SK-N-MC (cell line): ENCODE measurements at regions not wholly inside any gene's neighbourhood (a gene's known extent, or its start where the extent isn't known, plus 50 kb on each side); places are given as distances from the start of the nearest gene placed in this dataset.

Source experiments
- DNase-seq: peaks from one replicate; pipeline ENCODE4 v3.0.0-alpha.2; 2011; ENCODE audit warnings: low read depth, low spot score
- H3K27ac ChIP-seq: fragments of 200-600 bp; sonication (generic); 2 replicates; pipeline ENCODE4 v1.5.1; 2016; ENCODE audit warnings: mixed run types
- H3K36me3 ChIP-seq: fragments of 200-600 bp; sonication (generic); 2 replicates; pipeline ENCODE4 v1.6.1; 2017; ENCODE audit warnings: antibody characterized with exemption, low read length, mixed read lengths; ENCODE audit not compliant: insufficient read depth
- H3K4me3 ChIP-seq: fragments of 200-600 bp; sonication (generic); 2 replicates; pipeline ENCODE4 v1.5.1; 2016
- H3K9ac ChIP-seq: fragments of 200-600 bp; sonication (generic); 2 replicates; pipeline ENCODE4 v1.8.0; 2017; ENCODE audit warnings: mixed run types, mixed read lengths; ENCODE audit not compliant: insufficient read length
- H3K9me3 ChIP-seq: fragments of 200-600 bp; sonication (generic); 2 replicates; pipeline ENCODE4 v1.6.1; 2017; ENCODE audit warnings: low read depth, mild to moderate bottlenecking, antibody characterized with exemption, low read length, moderate library complexity, mixed read lengths
- EZH2 ChIP-seq: fragments of 200-600 bp; sonication (generic); IDR thresholded peaks from one replicate; pipeline ENCODE4 v1.6.1; 2017; ENCODE audit warnings: antibody characterized with exemption
- FOXP2 ChIP-seq: optimal IDR thresholded peaks from 2 replicates; pipeline ENCODE3; 2011; ENCODE audit warnings: mild to moderate bottlenecking, moderate library complexity; ENCODE audit not compliant: insufficient read depth; ENCODE audit errors: extremely low read length, control extremely low read depth
- POLR2AphosphoS5 ChIP-seq: IDR thresholded peaks from 2 replicates; pipeline ENCODE4 v1.6.1; 2012; ENCODE audit warnings: mild to moderate bottlenecking, low read depth, low read length, borderline replicate concordance

DNA sequence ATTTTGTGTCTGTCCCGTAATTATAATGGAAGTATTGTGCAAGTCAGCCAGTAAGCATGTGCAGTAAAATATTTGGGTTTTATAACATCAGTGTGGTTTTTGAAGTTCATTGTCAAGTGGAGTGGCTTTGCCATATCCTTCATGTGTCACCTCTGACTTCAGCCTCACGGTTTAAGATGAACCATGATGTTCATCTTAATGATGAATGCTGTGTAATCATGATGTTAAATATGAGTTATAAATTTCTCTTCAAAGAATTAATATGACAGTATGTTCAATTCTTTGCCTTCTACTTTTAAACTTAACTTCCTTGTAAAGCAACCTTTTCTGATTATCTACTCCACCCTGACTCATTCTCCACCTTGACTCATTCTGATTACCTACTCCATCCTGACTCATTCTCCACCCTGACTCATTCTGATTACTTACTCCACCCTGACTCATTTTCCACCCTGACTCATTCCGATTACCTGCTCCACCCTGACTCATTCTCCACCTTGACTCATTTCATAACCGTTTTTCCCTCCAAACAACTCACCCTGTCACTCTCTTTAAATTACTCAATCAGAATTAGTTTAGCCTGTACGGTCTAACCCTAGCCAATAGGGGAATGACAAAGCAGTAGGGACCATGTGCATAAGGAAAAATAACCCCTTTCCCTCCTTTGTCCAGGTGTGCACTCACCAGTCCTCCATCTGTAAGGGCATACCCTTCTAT is 50.3 kb upstream of the ANKRD10 start:
- no peak for DNase-seq
- Histone ChIP-seq H3K9me3 (no peaks in the 10 kb centered on the region), H3K36me3 (no peaks in the 10 kb centered on the region), H3K27ac (no peak overlapping the region), H3K9ac (no peak overlapping the region), H3K4me3 (no peak overlapping the region)
- TF ChIP-seq EZH2 (no peak), POLR2AphosphoS5 (no peak), FOXP2 (no peak)
